ENCODE measurements at regions not wholly inside any gene's neighbourhood (a gene's known extent, or its start where the extent isn't known, plus 50 kb on each side); places are given as distances from the start of the nearest gene placed in this dataset.

- TF ChIP-seq CTCF (IDR thresholded peaks at IDR 0.05): no peak
- no peak for ATAC-seq
- 44 to 49% methylated on average over 4 of the region's 4 CpGs for WGBS, 2 donors
- intact Hi-C loops (cut with DNase I): no loop called here
- H3K9me3 ChIP-seq: no peaks in the 10 kb centered on the region
- H3K4me1 ChIP-seq: peaks cover 0 to 4% (median 0%) of the 10 kb centered on the region in 3 donors
- H3K27ac ChIP-seq: no peak overlapping the region
- H3K27me3 ChIP-seq: no peaks in the 10 kb centered on the region
- H3K36me3 ChIP-seq: no peaks in the 10 kb centered on the region
- FAIRE-seq: no peak
- H3K4me3 ChIP-seq: no peak overlapping the region
- DNase-seq: no peak
These were observed 127.8 kb upstream of the CDK6 start for GRCh38 chr7:92964141-92964540.

- H3K27me3 ChIP-seq: no peaks in the 10 kb centered on the region
- peak in 1 of 4 donors; percentile 29 for ATAC-seq
- no peaks in the 10 kb centered on the region for H3K36me3 ChIP-seq
- FAIRE-seq: no peak
- no peak overlapping the region for H3K4me3 ChIP-seq
- intact Hi-C loops (cut with DNase I): no loop called here
- no peaks in the 10 kb centered on the region for H3K9me3 ChIP-seq
- DNase-seq: peak in 1 of 6 donors; percentile 14
- 17 to 19% methylated on average over 4 of the region's 4 CpGs for whole genome bisulfite sequencing, 2 donors
- H3K4me1 ChIP-seq: peaks cover 0 to 4% (median 0%) of the 10 kb centered on the region in 3 donors
- no peak for TF ChIP-seq CTCF (IDR thresholded peaks at IDR 0.05)
- H3K27ac ChIP-seq: no peak overlapping the region
These were observed 127.2 kb upstream of the CDK6 start for GRCh38 chr7:92963566-92963965.

- no peak for ATAC-seq
- FAIRE-seq: no peak
- H3K4me1 ChIP-seq: peaks cover 0 to 4% (median 0%) of the 10 kb centered on the region in 3 donors
- no peak overlapping the region for H3K27ac ChIP-seq
- H3K4me3 ChIP-seq: no peak overlapping the region
- 63 to 82% methylated on average over 2 of the region's 2 CpGs for WGBS, 2 donors
- H3K9me3 ChIP-seq: no peaks in the 10 kb centered on the region
- no peak for TF ChIP-seq CTCF (IDR thresholded peaks at IDR 0.05)
- H3K36me3 ChIP-seq: no peaks in the 10 kb centered on the region
- intact Hi-C loops (cut with DNase I): no loop called here
- no peak for DNase-seq
- H3K27me3 ChIP-seq: no peaks in the 10 kb centered on the region
These were observed 125.6 kb upstream of the CDK6 start for GRCh38 chr7:92961961-92962360.

- TF ChIP-seq CTCF (IDR thresholded peaks at IDR 0.05): no peak
- Histone ChIP-seq H3K36me3 (no peaks in the 10 kb centered on the region), H3K27me3 (no peaks in the 10 kb centered on the region), H3K9me3 (no peaks in the 10 kb centered on the region), H3K27ac (no peak overlapping the region), H3K4me1 (no peaks in the 10 kb centered on the region), H3K4me3 (no peak overlapping the region)
- WGBS, 2 donors: 76 to 82% methylated on average over 2 of the region's 2 CpGs
- ATAC-seq (no peak), FAIRE-seq (no peak), DNase-seq (no peak)
- intact Hi-C loops (cut with DNase I): no loop called here
These were observed 120.2 kb upstream of the CDK6 start for GRCh38 chr7:92956575-92956974.

GRCh38 chr7:92955081-92955480 lies 118.7 kb upstream of the CDK6 start:
- Histone ChIP-seq H3K27me3 (no peaks in the 10 kb centered on the region), H3K4me3 (no peak overlapping the region), H3K27ac (no peak overlapping the region), H3K36me3 (no peaks in the 10 kb centered on the region), H3K4me1 (no peaks in the 10 kb centered on the region), H3K9me3 (no peaks in the 10 kb centered on the region)
- WGBS, 2 donors: 61 to 73% methylated on average over 6 of the region's 6 CpGs
- ATAC-seq: no peak
- intact Hi-C loops (cut with DNase I): no loop called here
- DNase-seq: no peak
- no peak for FAIRE-seq
- TF ChIP-seq CTCF (IDR thresholded peaks at IDR 0.05): no peak
